ENCODE measurements at regions not wholly inside any gene's neighbourhood (a gene's known extent, or its start where the extent isn't known, plus 50 kb on each side); places are given as distances from the start of the nearest gene placed in this dataset.

DNA sequence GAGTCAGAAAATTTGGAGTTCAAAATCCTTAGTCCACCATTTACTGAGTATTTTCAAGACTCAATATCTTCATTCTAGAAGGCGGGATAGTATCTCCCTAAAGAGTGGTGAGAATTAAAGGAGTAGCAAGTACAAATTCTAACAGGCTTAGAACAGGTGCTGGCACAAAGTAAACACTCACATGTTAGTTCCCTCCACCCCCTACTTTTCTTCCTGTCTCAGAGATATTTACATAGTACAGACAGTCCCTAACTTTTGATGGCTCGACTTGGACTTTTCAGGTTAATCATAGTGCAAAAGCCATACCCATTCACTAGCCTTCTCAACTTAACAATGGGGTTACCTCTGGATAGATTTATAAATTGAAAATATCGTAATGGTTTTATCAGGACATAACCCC is 476.2 kb upstream of the RASGRP1 start:
- TF ChIP-seq, protein P1, sequence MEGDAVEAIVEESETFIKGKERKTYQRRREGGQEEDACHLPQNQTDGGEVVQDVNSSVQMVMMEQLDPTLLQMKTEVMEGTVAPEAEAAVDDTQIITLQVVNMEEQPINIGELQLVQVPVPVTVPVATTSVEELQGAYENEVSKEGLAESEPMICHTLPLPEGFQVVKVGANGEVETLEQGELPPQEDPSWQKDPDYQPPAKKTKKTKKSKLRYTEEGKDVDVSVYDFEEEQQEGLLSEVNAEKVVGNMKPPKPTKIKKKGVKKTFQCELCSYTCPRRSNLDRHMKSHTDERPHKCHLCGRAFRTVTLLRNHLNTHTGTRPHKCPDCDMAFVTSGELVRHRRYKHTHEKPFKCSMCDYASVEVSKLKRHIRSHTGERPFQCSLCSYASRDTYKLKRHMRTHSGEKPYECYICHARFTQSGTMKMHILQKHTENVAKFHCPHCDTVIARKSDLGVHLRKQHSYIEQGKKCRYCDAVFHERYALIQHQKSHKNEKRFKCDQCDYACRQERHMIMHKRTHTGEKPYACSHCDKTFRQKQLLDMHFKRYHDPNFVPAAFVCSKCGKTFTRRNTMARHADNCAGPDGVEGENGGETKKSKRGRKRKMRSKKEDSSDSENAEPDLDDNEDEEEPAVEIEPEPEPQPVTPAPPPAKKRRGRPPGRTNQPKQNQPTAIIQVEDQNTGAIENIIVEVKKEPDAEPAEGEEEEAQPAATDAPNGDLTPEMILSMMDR (IDR thresholded peaks at IDR 0.05): no peak
- ATAC-seq (ENCODE audit: low FRiP score): no peak
- no peak for DNase-seq (ENCODE audit: low spot score)

DNA sequence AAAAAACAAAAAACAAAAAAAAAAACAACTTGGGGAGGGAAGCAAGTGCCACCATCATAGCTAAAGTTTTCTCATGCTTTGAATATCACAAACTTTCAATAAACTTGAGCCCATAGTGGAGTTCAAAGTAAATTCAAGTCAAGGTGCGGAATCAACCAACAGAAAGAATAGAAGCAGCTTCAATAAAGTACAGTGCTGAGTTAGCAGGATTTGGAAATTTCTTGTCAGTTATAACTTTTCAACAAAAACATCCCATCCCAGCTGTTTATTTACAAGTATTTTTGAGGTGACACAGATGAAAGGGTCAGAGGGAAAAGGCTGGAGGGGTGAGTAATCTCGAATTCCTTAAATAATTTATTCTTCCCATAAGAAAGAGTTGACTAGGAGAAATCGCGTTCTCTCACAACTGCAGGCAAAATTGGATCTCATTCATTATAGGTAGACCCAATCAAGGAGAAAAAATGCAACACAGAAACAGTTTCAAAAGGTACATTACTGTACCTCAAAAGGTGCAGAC is 477.4 kb upstream of the RASGRP1 start:
- ATAC-seq (ENCODE audit: low FRiP score) (no peak), DNase-seq (ENCODE audit: low spot score) (no peak)
- TF ChIP-seq, protein P1 (IDR thresholded peaks at IDR 0.05): no peak

DNA sequence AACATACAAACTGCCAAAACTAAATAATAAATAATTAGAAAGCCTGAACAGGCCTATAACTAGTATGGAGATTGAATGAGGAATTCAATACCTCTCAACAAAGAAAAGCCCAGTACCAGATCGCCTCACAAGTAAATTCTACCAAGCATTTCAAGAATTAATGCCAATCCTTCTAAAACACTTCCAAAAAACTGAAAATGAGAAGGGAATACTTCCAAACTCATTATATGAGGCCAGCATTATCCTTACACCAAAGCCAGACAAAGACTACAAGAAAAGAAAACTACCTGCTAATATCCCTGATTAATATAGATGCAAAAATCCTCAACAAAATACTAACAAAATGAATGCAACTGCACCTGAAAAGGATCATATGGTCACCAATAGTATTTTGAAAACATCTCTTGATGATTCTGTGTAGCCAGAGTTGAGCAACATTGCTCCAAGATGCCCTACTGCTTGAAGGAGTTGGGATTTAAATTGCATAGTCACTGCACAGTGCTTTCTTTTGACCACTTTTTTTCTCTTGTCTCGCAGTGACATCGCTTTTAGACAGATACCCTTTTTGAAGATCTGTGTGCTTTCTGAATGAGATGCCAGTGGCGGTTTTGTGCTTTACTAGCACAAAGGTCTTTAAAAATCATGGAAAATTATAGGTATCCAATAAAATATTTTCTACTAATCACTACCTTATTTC is 487.2 kb upstream of the RASGRP1 start:
- no peak for ATAC-seq (ENCODE audit: low FRiP score)
- TF ChIP-seq, protein P1 (IDR thresholded peaks at IDR 0.05): no peak
- DNase-seq (ENCODE audit: low spot score): no peak

DNA sequence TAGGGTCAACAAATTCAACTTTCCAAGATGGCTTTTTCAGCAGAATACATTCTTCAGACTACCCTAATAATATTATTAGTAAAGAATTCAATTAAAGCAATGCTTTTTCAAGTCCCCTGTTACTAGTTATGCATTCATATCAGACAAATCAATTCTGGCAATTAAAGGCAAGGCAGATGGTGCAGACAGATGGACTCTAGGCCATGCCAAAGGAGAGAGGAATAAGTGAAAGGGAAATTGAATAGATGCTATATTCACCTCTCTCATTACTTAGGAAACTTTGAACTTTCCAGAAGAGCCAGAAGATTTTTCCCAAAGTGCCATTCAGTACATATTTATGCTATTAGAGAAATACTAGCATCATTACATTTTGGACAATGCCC is 487.7 kb upstream of the RASGRP1 start:
- no peak for DNase-seq (ENCODE audit: low spot score)
- TF ChIP-seq, protein P1 (IDR thresholded peaks at IDR 0.05): no peak
- no peak for ATAC-seq (ENCODE audit: low FRiP score)

DNA sequence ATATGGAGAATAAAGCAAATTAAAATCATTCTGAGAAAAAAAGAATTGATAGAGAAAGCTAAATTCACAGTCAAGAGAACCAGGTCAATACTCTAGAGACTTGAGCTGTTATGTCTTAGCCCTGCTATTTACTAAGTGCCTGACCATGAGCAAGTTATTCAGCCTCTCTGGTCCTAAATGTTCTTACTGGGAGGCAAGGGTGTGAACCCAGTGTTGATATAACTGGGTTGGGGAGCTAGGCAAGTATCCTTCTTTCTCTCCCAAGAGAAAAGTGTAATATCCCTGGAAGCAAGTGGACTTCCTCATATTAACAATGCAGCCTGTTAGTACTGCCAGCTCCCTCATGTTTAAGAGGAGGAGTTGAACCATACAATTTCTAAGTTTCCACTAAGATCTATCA is 488.9 kb upstream of the RASGRP1 start:
- TF ChIP-seq, protein P1 (IDR thresholded peaks at IDR 0.05): no peak
- no peak for ATAC-seq (ENCODE audit: low FRiP score)
- DNase-seq (ENCODE audit: low spot score): no peak

DNA sequence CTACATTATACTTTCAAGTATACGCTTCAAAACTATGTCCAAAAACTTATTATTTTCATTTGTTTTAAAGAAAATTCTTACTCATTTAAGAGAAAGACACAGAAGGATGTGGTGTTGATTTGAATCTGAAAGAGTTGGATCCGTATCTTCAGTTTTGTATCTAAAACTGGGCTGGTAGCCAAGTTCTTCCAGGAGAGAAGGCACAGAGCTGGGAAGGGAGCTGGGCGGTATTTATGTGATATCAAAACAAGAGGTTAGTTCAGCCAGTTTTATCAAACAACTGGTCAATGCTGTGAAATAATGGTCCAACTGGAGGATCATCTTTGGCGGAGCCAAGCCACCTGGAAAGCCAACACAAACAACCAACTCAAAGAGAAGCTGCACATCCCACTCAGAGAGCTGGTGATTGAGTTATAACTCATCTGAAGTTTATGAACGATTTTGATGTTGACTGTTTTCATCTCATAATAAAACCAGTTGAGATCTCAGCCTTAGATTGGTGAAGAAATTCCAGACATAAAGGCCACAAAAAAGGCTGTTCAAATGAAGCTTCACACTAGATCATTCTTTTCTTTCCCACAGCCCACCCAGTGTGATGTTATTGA is 489.6 kb upstream of the RASGRP1 start:
- ATAC-seq (ENCODE audit: low FRiP score) (no peak), DNase-seq (ENCODE audit: low spot score) (no peak)
- TF ChIP-seq, protein P1 (IDR thresholded peaks at IDR 0.05): no peak

DNA sequence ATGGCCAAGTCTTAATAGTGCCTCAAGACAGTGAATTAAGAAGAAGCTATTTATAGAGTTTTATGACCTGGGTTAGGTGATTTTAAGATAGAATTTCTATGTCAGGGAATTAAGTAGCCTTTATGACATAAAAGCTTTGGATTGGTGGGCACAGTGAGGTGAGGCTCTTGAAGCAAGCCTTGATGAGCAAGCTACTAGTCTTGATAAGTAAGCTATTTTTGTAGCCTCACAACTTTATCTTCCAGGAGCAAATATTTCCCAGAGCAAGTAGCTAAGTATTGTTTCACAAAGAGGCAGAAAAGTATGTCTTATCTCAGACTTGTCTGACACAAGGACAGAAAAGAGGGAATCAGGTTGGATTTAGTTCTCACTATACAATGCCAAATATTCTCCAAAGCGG is 491.7 kb upstream of the RASGRP1 start:
- TF ChIP-seq, protein P1 (IDR thresholded peaks at IDR 0.05): no peak
- no peak for ATAC-seq (ENCODE audit: low FRiP score)
- DNase-seq (ENCODE audit: low spot score): no peak
